ENCODE measurements at regions not wholly inside any gene's neighbourhood (a gene's known extent, or its start where the extent isn't known, plus 50 kb on each side); places are given as distances from the start of the nearest gene placed in this dataset.

- TF ChIP-seq CTCF (IDR thresholded peaks at IDR 0.05) (no peak), EZH2 (IDR thresholded peaks at IDR 0.05; ENCODE audit: borderline replicate concordance, insufficient read depth, low read depth, low read length, poor library complexity, severe bottlenecking) (no peak)
Measured at GRCh38 chr11:134716582-134716981, 304.5 kb upstream of the B3GAT1 start.
